Right lobe of liver (tissue), 6 donors: ENCODE measurements at regions not wholly inside any gene's neighbourhood (a gene's known extent, or its start where the extent isn't known, plus 50 kb on each side); places are given as distances from the start of the nearest gene placed in this dataset.

ENCODE experiments used
- ATAC-seq, 4 donors: fragments of 200-7000 bp; cut with Tn5 transposase; one replicate each; pipeline ENCODE4 v1.9.1; 2020; ENCODE audit warnings: mild to moderate bottlenecking in 4 of 4, moderate library complexity in 4 of 4
- DNase-seq, 3 donors: peaks; one replicate each; pipeline ENCODE4 v3.0.0-alpha.2; 2020
- H3K27ac ChIP-seq, 3 donors: fragments of 200-600 bp; one replicate each; pipeline ENCODE4 v1.8.0; 2022
- H3K27me3 ChIP-seq, 2 donors: fragments of 200-600 bp; one replicate each; pipeline ENCODE4 v1.8.0; 2022
- H3K36me3 ChIP-seq, 4 donors: fragments of 200-600 bp; sonication (generic) in 1 of 4; one replicate each; pipeline versions ENCODE4 v1.5.1 to v1.8.0; 2017 to 2022; ENCODE audit warnings: control low read depth in 1 of 4
- H3K4me1 ChIP-seq, 4 donors: fragments of 200-600 bp; sonication (generic) in 1 of 4; one replicate each; pipeline versions ENCODE4 v1.5.1 to v1.8.0; 2017 to 2022; ENCODE audit warnings: control low read depth in 1 of 4
- H3K4me3 ChIP-seq, 3 donors: fragments of 200-600 bp; one replicate each; pipeline ENCODE4 v1.8.0; 2022
- H3K9me3 ChIP-seq, 4 donors: fragments of 200-600 bp; sonication (generic) in 1 of 4; one replicate each; pipeline versions ENCODE4 v1.5.1 to v1.8.0; 2017 to 2022; ENCODE audit warnings: control low read depth in 1 of 4
- CTCF ChIP-seq, 4 donors: fragments of 200-600 bp in 3 of 4; fragments of 450-650 bp in 1 of 4; IDR thresholded peaks; one replicate each; pipeline versions ENCODE4 v1.5.1 to v1.8.0; 2016 to 2022; ENCODE audit warnings: antibody characterized with exemption in 4 of 4, mild to moderate bottlenecking in 2 of 4
- POLR2A ChIP-seq: fragments of 450-650 bp; IDR thresholded peaks from one replicate; pipeline ENCODE4 v1.6.1; 2017; ENCODE audit warnings: antibody characterized with exemption, mild to moderate bottlenecking
- WGBS: methylation state at CpG from one replicate; pipeline ENCODE4 v1.1.6; 2018; ENCODE audit warnings: low coverage, low lambda C conversion rate; ENCODE audit not compliant: insufficient coverage; ENCODE audit errors: missing lambda C conversion rate; 5-methylcytosine and 5-hydroxymethylcytosine counted together
- intact Hi-C, 2 donors: fragments of 100-400 bp; cut with DNase I; formaldehyde crosslinking; loops; one replicate each; pipeline versions ENCODE4 v1.11.2 to v1.14.1; 2022
- donor health status: DM: no; HTN: yes; CAD: no.
- donor health status: DM: no; HTN: no; CAD: no.
- donor health status: DM: no; HTN: no; CAD: no.
- donor health status: DM: no; HTN: yes; CAD: no.
- donor health status: DM: no; HTN: yes; CAD: no.

GRCh38 chr10:111491154-111491553 lies 414.3 kb downstream of the ADRA2A start:
- H3K4me1 ChIP-seq = no peaks in the 10 kb centered on the region
- no peak for TF ChIP-seq POLR2A
- TF ChIP-seq CTCF (IDR thresholded peaks at IDR 0.05) = no peak

DNA sequence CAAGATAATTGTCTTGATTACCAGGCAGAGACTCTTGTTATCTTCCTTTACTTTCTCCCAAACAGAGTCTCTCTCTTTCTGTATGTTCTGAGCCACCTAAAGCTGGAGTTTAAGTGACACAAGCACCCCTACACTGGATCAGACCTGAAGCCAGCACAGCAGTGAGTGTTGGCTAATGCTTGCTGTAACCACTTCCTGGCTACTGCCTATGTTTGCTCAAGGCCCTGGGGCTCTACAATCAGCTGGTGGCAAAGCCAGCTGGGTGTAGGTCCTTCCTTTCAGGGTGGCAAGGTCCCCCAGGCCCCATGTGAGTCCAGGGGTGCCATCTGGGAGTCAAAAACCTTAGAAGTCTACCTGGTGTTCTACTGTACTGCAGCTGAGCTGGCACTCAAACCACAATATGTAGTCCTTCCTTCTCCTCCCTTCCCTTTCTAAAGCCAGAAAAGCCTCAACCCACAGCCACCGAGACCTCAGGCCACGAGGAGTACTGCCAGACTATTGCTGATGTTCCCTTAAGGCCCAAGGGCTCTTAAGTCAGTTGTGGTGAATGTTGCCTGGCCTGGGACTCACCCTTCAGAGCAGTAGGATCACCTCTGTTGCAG lies 416.3 kb downstream of the ADRA2A start:
- TF ChIP-seq CTCF (IDR thresholded peaks at IDR 0.05) (no peak), POLR2A (no peak)
- Histone ChIP-seq H3K9me3 (no peaks in the 10 kb centered on the region), H3K4me1 (no peaks in the 10 kb centered on the region), H3K27me3 (no peaks in the 10 kb centered on the region), H3K27ac (no peak overlapping the region), H3K4me3 (no peak overlapping the region), H3K36me3 (no peaks in the 10 kb centered on the region)
- no peak for DNase-seq
- intact Hi-C loops = no loop called here
- WGBS = no CpG with 5 or more reads among the region's 2 CpGs
- peak in 3 of 4 donors; percentile 40 to 72 (median 50) for ATAC-seq

More at GRCh38 chr10:111491154-111491553, 414.3 kb downstream of the ADRA2A start:
- DNase-seq (no peak), ATAC-seq (no peak)
- Histone ChIP-seq H3K27me3 (no peaks in the 10 kb centered on the region), H3K36me3 (no peaks in the 10 kb centered on the region), H3K4me3 (no peak overlapping the region), H3K27ac (no peak overlapping the region), H3K9me3 (no peaks in the 10 kb centered on the region)
- intact Hi-C loops = no loop called here
- 11% methylated on average over 1 of the region's 1 CpG for WGBS

GRCh38 chr10:111498560-111498959 lies 421.7 kb downstream of the ADRA2A start:
- Histone ChIP-seq H3K9me3 (no peaks in the 10 kb centered on the region), H3K27ac (no peak overlapping the region), H3K36me3 (no peaks in the 10 kb centered on the region), H3K4me3 (no peak overlapping the region), H3K27me3 (no peaks in the 10 kb centered on the region), H3K4me1 (no peaks in the 10 kb centered on the region)
- WGBS = 25% methylated on average over 1 of the region's 1 CpG
- DNase-seq = no peak
- intact Hi-C loops = no loop called here
- no peak for TF ChIP-seq POLR2A
- TF ChIP-seq CTCF (IDR thresholded peaks at IDR 0.05) = no peak
- ATAC-seq = no peak

DNA sequence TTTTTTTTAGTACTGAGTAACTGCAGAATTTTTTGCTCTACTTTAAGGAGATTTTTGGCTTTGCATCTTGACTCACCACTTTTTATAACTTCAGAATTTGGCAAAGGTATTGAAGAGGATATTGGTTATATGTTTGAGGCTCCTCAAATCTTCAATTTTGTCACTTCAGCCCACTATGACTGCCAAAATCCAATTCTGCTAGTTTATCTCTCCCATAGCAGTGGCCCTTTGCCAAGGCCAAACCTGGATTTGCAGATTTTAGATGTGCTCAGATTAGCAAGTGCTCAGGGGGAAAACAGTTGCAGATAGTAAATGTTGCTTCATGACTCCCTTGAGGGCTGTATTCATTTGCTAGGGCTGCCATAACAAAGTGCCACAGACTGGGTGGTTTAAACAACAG lies 427.5 kb downstream of the ADRA2A start:
- Histone ChIP-seq H3K9me3 (no peaks in the 10 kb centered on the region), H3K36me3 (no peaks in the 10 kb centered on the region), H3K27me3 (no peaks in the 10 kb centered on the region), H3K4me1 (no peaks in the 10 kb centered on the region), H3K27ac (no peak overlapping the region), H3K4me3 (no peak overlapping the region)
- DNase-seq = no peak
- ATAC-seq = no peak
- no peak for TF ChIP-seq CTCF (IDR thresholded peaks at IDR 0.05)
- no peak for TF ChIP-seq POLR2A
- intact Hi-C loops = no loop called here
